ENCODE measurements at regions not wholly inside any gene's neighbourhood (a gene's known extent, or its start where the extent isn't known, plus 50 kb on each side); places are given as distances from the start of the nearest gene placed in this dataset.

DNA sequence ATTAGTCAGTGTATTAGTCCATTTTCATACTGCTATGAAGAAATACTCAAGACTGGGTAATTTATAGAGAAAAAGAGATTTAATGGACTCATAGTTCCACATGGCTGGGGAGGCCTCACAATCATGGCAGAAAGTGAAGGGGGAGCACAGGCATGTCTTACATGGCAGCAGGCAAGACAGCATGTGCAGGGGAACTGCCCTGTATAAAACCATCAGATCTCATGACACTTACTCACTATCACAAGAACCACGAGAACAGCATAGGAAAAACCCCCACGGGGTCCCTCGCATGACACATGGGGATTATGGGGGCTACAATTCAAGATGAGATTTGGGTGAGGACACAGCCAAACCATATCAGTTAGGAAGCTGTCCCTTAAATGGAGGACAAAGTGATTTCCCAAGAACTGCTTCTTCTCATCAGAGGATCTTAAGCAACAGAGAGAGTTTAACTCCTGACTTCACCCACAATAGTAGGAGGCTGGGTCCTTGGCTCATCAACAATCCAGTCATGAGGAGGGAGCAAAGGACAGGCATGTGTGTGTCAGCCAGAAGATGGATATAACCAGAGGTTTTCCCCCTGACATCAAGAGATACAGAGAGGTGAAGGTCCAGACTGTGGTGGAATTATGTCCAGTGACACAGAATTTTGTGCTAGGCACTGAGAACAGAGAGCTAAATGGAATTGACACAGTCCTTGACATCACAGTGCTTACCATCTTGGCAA is 203.8 kb upstream of the SH3BP4 start:
- no peak for DNase-seq (ENCODE audit: extremely low spot score in 2 of 2)
- no peaks in the 10 kb centered on the region for H3K4me1 ChIP-seq
- intact Hi-C loops (cut with DNase I), result no loop called here
- no peak overlapping the region for H3K27ac ChIP-seq
- H3K36me3 ChIP-seq, result no peaks in the 10 kb centered on the region
- TF ChIP-seq POLR2AphosphoS5 (IDR thresholded peaks at IDR 0.05; ENCODE audit: insufficient read depth in 1 of 2, low read depth in 1 of 2) (no peak), POLR2A (IDR thresholded peaks at IDR 0.05) (no peak)
- TF ChIP-seq, protein P1, sequence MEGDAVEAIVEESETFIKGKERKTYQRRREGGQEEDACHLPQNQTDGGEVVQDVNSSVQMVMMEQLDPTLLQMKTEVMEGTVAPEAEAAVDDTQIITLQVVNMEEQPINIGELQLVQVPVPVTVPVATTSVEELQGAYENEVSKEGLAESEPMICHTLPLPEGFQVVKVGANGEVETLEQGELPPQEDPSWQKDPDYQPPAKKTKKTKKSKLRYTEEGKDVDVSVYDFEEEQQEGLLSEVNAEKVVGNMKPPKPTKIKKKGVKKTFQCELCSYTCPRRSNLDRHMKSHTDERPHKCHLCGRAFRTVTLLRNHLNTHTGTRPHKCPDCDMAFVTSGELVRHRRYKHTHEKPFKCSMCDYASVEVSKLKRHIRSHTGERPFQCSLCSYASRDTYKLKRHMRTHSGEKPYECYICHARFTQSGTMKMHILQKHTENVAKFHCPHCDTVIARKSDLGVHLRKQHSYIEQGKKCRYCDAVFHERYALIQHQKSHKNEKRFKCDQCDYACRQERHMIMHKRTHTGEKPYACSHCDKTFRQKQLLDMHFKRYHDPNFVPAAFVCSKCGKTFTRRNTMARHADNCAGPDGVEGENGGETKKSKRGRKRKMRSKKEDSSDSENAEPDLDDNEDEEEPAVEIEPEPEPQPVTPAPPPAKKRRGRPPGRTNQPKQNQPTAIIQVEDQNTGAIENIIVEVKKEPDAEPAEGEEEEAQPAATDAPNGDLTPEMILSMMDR (IDR thresholded peaks at IDR 0.05), result no peak
- H3K4me3 ChIP-seq, result no peak overlapping the region
- no peaks in the 10 kb centered on the region for H3K9me3 ChIP-seq
- H3K27me3 ChIP-seq, result no peaks in the 10 kb centered on the region

DNA sequence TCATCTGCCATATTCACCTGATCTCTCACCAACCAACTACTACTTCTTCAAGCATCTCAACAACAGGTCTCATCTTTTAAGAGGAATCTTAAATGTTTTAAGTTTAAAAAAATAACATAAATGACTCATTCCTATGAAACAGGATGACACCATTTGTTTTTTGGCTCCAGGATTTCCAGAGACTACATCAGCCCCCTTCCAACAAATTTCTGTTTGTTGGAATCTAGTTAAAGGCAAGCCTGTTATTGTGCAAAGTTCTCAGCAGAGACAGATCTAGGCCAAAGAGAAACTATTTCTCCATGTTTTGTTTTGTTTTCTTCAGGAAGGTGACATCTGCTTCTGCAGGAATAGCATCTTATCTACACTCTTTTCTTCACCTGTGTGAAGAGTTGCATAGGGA is 204.8 kb upstream of the SH3BP4 start:
- intact Hi-C loops (cut with DNase I), result no loop called here
- H3K4me3 ChIP-seq, result no peak overlapping the region
- no peak for TF ChIP-seq POLR2AphosphoS5 (IDR thresholded peaks at IDR 0.05; ENCODE audit: insufficient read depth in 1 of 2, low read depth in 1 of 2)
- no peak overlapping the region for H3K27ac ChIP-seq
- H3K36me3 ChIP-seq, result no peaks in the 10 kb centered on the region
- H3K27me3 ChIP-seq, result no peaks in the 10 kb centered on the region
- DNase-seq (ENCODE audit: extremely low spot score in 2 of 2), result no peak
- no peaks in the 10 kb centered on the region for H3K4me1 ChIP-seq
- no peaks in the 10 kb centered on the region for H3K9me3 ChIP-seq

DNA sequence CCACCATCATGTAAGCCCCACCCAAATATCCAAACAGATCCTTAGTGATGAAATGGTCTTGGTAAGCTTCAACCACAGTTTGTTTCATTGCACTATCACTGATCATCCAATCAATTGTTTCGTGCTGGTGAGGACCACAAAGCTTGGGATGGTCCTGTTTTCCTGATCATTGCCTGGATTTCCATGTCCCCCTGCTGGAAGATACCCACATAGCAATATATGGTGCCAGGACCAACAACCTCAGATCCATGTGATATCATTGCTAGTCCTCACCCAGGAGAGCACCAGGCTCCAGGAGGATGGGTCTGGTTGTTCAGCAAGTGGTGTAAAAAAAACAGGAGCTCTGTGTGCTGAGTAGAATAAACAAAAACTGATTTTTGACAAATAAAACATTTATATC is 206.5 kb upstream of the SH3BP4 start:
- no peak for DNase-seq (ENCODE audit: extremely low spot score in 2 of 2)
- TF ChIP-seq POLR2A (IDR thresholded peaks at IDR 0.05), result no peak
- no peak for TF ChIP-seq POLR2AphosphoS5 (IDR thresholded peaks at IDR 0.05; ENCODE audit: insufficient read depth in 1 of 2, low read depth in 1 of 2)
- TF ChIP-seq, protein P1 (IDR thresholded peaks at IDR 0.05), result no peak
- Histone ChIP-seq H3K36me3 (no peaks in the 10 kb centered on the region), H3K9me3 (no peaks in the 10 kb centered on the region), H3K4me1 (no peaks in the 10 kb centered on the region), H3K4me3 (no peak overlapping the region), H3K27ac (no peak overlapping the region), H3K27me3 (no peaks in the 10 kb centered on the region)
- intact Hi-C loops (cut with DNase I), result no loop called here

DNA sequence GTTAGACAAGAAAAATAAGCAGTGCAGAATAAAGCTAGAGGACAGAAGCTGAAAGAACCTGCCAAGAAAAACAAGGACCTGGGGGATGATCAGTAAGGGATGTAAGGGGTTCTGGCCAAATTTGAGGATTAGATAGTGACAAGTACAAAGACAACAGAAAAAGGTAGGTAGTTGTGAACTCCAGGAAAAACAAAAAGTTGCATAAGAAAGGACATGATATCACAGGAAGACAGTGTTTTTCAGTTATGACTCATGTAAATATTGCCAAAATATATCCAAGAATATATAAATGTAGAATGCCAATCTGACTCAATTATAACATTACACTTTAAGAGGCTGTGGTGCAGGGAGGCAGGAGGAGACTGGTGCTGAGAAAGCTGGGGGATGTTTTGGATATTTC is 209.8 kb upstream of the SH3BP4 start:
- Histone ChIP-seq H3K4me3 (no peak overlapping the region), H3K36me3 (no peaks in the 10 kb centered on the region), H3K27ac (no peak overlapping the region), H3K9me3 (no peaks in the 10 kb centered on the region), H3K27me3 (no peaks in the 10 kb centered on the region), H3K4me1 (no peaks in the 10 kb centered on the region)
- intact Hi-C loops (cut with DNase I), result no loop called here
- TF ChIP-seq POLR2AphosphoS5 (IDR thresholded peaks at IDR 0.05; ENCODE audit: insufficient read depth in 1 of 2, low read depth in 1 of 2), result no peak
- TF ChIP-seq, protein P1 (IDR thresholded peaks at IDR 0.05), result no peak
- no peak for TF ChIP-seq POLR2A (IDR thresholded peaks at IDR 0.05)
- DNase-seq (ENCODE audit: extremely low spot score in 2 of 2), result no peak

DNA sequence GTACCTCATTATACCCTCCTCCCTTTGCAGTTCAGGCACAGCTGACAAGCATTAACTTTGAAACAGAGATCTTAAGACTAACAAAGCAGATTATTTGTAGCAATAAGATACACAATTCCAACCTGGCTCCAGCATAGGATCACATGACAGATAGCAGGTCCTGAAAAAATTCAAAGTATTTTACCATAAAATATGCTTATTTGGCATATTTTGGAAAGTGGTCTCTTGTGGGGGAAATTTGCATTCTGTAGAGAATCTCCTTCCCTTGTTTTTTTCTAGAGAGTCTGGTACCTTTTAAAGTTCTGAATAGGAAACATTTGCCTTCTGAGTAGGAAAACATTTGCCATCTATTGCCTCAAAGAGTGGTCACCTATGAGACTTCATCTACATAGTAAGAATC is 212.8 kb upstream of the SH3BP4 start:
- Histone ChIP-seq H3K4me3 (no peak overlapping the region), H3K4me1 (no peaks in the 10 kb centered on the region), H3K27ac (no peak overlapping the region), H3K9me3 (no peaks in the 10 kb centered on the region), H3K27me3 (no peaks in the 10 kb centered on the region), H3K36me3 (no peaks in the 10 kb centered on the region)
- no peak for DNase-seq (ENCODE audit: extremely low spot score in 2 of 2)
- TF ChIP-seq POLR2AphosphoS5 (IDR thresholded peaks at IDR 0.05; ENCODE audit: insufficient read depth in 1 of 2, low read depth in 1 of 2) (no peak), POLR2A (IDR thresholded peaks at IDR 0.05) (no peak)
- TF ChIP-seq, protein P1 (IDR thresholded peaks at IDR 0.05), result no peak
- intact Hi-C loops (cut with DNase I), result no loop called here

Data from vagina (tissue), 2 donors.